ENCODE measurements at regions not wholly inside any gene's neighbourhood (a gene's known extent, or its start where the extent isn't known, plus 50 kb on each side); places are given as distances from the start of the nearest gene placed in this dataset.
"Not testable (repeated sequence)": the region's sequence is repeated elsewhere in the genome, so short reads cannot be mapped to it uniquely, and the experiment has no call there.

DNA sequence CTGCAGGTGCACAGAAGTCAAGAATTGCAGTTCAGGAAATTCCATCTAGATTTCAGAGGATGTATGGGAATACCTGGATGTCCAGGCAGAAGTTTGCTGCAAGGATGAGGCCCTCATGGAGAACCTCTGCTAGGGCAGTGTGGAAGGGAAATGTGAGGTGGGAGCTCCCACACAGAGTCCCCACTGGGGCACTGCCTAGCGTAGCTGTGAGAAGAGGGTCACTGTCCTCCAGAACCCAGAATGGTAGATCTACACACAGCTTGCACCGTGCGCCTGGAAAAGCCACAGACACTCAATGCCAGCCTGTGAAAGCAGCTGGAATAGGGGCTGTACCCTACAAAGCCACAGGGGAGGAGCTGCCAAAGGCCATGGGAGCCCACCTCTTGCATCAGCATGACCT is 681.4 kb downstream of the EPHA7 start:
- DNase-seq (ENCODE audit: low read depth in 2 of 3, low spot score in 1 of 3): no peak

DNA sequence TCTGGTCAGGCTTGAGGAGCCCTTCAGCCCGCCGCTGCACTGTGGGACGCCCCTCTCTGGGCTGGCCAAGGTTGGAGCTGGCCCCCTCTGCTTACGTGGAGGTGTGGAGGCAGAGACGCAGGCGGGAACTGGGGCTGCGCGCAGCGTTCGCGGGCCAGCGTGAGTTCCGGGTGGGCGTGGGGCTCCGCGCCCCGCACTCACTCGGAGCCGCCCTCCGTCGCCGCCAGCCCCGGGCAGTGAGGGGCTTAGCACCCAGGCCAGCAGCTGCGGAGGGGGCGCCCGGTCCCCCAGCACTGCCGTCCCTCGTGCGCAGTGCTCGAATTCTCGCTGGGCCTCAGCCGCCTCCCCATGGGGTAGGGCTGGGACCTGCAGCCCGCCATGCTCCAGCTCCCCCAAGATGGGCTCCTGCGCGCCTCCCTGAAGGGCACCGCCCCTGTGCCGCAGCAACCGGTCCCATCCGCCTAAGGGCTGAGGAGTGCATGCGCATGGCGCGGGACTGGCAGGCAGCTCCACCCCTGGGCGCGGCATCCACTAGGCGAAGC is 695.9 kb downstream of the EPHA7 start:
- DNase-seq (ENCODE audit: low read depth in 2 of 3, low spot score in 1 of 3): no peak

DNA sequence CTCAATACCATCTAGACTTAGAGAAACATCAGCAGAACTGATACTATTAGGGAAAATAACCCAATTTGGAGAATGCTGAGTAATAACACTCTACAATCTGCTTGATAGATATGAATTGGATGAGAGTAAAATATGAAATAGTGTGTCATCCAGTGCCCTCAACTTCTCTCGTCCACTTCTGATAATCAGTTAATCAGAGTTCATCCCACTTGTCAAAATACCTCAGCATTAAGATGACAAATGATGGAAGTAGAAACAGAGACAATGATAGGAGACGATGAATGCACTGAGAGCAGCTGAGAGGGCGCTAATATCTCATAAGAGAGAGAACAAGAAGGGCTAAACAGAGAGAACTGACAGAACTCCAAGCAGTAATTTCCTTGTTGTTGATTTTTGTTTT is 699.6 kb downstream of the EPHA7 start:
- DNase-seq (ENCODE audit: low read depth in 2 of 3, low spot score in 1 of 3): no peak

DNA sequence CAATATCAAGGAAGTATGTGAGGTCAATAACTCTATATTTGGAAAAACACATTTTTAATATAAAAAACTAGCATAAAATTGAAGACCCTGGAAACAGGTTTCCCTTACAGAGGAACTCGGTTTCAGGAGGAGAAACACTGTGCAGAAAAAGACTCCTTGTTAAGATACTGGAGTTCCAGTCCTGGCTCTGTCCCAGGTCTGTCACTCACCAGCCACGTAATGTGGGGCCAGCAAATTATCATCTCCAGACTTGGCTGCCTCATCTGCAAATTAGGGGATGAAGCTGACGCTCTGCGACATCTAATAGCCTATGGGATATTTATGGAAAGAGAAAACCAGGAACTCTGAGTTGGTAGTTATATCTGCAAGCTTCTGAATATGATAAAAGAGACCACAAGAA is 702.7 kb downstream of the EPHA7 start:
- no peak for DNase-seq (ENCODE audit: low read depth in 2 of 3, low spot score in 1 of 3)

DNA sequence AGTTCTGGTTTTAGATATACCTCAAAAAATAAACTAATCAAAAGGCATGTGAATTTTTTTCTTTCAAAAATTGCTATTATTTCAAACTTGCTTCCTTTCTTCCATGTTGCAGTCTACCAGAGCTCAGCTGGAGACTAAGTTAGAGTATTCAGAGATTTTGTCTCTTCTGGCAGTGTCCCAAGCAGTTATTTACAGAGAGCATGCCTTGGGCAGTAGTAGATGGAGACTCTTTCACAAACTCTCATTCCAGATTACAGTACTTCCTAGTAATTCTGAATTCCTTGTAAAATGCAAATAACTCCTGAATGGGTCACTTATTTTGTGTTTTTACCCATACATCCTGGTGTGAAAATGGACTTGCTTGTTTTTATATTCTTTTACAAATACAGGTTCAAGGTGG is 703.4 kb downstream of the EPHA7 start:
- no peak for DNase-seq (ENCODE audit: low read depth in 2 of 3, low spot score in 1 of 3)

DNA sequence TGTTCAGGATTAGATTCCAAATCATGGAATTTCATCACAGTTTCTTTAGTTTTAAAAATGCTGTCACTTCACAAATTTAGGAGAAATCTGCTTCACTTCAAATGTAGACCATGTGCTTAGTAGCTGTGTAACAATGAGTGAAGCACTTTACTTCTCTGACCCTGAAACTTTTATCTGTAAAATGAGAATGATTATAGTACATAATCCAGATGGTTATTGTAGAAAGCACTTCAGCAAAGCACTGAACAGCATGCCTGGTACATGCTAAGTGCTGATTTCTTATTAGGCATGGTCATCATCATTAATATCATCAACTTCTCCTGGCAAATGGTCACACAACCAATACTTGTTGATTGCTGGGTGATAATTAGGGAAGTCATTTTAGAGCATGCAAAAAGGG is 705.0 kb downstream of the EPHA7 start:
- no peak for DNase-seq (ENCODE audit: low read depth in 2 of 3, low spot score in 1 of 3)

DNA sequence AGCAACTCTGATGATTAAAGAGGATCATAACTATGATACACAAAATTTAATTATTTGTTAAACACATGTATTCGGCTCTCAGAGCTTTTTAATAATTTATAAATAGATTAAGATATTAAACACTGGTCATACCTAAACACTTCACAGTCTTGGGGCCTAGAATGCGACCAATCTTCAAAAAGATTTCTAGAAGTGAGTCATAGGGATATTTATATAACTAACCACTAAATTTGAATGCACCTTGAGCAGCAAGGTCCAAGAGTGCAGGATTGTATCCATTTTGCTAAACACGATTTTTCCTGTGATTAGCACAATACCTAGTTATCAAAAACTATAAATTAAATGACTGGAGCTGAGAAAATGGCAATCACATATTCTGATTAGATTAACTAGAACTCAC is 709.3 kb downstream of the EPHA7 start:
- DNase-seq (ENCODE audit: low read depth in 2 of 3, low spot score in 1 of 3): no peak

DNA sequence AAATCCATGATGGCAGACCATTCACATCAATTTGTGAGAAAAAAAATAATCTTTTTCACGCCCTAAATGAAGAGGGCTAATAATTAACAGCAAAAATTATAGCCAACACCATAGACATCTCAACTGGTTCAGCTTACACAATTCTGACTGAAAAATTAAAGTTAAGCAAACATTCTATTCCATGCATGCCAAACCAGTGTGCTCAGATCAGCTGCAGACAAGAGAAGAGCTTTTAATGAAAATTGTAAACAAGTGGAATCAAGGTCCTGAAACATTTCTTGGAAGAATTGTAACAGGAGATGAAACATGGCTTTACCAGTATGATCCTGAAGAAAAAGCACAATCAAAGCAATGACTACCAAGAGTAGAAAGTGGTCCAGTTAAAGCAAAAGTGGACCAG is 710.4 kb downstream of the EPHA7 start:
- DNase-seq (ENCODE audit: low read depth in 2 of 3, low spot score in 1 of 3): no peak

DNA sequence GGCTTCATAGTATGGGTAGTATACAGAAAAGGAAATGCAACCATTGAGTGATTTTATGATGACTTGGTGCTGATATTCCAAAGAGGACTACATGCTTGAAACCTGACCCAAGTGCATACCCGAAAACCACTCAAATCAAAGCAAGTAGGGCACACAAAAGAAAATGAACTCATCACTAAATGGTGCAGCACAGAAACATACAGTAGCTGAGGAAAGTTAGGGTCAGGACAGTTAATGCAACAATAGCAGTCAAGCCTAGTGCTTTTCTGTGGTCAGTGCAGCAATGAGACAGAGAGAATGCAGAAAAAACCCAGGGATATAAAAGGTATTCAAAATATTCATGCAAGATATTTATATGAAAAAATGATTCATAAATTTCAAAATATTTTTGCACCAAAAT is 711.1 kb downstream of the EPHA7 start:
- DNase-seq (ENCODE audit: low read depth in 2 of 3, low spot score in 1 of 3): no peak

DNA sequence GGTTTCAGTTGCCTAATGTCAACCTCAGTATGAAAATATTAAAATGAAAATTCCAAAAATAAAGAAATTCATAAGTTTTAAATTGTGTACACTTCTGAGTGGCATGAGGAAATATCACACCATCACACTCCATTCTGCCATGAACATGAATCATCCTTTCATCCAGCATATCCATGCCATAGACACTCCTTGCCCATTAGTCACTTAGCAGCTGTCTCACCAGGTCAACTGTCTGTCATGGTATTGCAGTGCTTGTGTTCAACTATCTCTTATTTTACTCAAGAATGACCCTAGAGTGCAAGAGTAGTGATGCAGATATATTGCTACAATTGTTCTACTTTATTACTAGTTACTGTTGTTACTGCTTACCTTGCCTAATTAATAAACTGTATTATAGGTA is 712.4 kb downstream of the EPHA7 start:
- DNase-seq (ENCODE audit: low read depth in 2 of 3, low spot score in 1 of 3): no peak

DNA sequence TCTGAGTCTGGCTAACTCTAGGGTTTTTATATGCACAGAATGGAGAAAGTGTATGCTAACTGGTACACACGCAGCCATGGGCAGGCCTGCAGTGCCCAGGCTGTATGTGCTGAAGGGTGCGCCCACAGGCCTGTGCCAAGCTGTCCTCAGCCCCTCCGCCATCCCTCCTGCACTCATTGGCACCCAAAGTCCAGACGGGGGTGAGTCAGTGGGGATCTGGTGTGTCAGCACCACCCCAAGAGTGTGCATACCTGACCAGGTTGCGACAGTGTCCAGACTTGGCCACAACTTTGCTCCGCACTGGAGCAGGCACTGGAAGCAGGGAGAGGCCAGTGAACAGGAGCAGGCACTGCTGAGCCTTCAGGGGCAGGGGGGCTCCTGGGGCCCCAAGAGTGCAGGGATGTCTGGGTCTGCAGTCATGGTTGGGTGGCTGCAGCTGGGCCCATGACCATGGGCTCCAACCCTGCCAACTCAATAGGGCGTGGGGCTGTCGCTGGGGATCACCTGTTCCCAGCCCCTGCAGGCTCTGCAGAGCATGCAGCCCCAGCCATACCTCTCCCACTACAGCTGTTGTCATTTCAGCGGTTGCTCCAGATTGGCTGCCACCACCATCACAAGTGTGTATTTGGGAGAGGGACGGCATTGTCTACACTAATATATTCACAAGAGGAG is 717.8 kb downstream of the EPHA7 start:
- no peak for DNase-seq (ENCODE audit: low read depth in 2 of 3, low spot score in 1 of 3)

DNA sequence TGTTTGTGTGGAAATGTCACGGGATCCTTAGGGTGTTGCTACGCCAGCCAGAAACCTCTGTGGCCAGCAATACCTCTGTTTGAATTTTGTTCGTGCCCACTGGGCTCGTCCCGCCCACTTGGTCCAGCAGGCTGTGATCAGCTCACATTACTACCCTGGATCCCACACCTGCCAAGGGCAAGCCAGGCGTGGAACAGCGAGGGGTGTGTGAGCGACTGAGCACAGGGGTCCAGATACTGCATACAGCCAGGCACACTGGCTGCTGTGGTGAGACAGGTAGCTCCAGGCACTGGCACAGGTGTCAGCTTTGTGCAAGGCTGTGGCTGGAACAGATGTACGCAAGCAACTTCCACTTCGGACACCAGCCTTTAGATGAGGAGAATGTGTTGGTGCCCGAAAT is 718.9 kb downstream of the EPHA7 start:
- DNase-seq (ENCODE audit: low read depth in 2 of 3, low spot score in 1 of 3): no peak

DNA sequence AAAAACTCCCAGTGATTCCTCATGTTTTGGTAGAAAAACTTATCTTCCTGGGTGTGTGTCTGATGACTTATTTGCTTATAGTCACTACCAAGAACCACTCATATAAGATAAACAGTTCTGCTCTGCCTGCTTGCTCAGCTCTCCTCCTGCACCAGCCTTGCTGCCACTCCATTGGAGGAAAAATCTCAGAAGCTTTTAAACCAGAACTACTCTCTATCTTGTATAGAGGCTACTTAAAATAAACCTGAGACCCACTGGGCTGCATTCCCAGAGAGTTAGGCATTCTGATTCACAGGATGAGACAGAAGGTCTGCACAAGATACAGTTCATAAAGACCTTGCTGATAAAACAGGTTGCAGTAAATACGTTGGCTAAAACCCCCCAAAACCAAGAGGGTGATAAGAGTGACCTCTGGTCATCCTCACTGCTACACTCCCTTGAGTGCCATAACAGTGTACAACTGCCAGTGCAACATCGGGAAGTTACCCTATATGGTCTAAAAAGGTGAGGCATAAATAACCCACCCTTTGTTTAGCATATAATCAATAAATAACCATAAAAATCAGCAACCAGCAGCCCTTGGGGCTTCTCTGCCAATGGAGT is 728.3 kb downstream of the EPHA7 start:
- no peak for DNase-seq (ENCODE audit: low read depth in 2 of 3, low spot score in 1 of 3)

DNA sequence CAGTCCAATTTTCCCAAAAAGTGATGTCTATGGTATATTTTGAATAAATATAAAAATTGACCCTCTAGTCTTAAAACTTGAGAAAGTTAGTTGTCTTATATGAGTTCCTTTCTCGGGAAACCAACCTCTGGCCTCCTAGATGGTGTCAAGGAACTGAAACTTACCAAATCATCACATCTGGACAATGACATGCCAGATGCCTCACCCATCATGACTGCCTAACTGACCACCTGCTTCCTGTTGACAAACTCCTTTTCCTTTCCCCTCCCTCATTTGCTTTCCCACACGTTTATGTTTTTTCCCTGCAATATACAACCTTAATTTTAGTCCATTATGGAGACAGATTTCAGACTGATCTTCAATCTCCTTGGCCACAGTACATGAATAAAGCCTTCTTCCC is 731.0 kb downstream of the EPHA7 start:
- DNase-seq (ENCODE audit: low read depth in 2 of 3, low spot score in 1 of 3): no peak

DNA sequence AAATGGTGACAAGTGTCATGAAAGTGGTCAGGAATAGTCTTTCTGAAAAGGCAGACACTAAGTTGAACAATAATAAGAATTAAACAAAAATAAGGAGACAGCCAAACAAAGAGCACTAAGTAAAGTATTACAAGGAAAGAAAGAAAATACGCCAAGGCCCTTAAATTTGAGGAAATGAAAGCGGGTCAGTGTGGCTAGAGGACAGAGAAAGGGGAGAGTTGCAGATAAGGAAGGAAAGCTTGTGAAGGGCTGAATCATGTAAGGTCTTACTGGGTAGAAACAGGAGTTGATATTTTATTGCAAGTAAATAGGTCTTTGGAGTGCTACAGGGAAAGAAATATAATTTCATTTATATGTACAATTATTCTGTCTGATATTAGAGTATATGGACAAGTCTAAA is 732.1 kb downstream of the EPHA7 start:
- no peak for DNase-seq (ENCODE audit: low read depth in 2 of 3, low spot score in 1 of 3)

DNA sequence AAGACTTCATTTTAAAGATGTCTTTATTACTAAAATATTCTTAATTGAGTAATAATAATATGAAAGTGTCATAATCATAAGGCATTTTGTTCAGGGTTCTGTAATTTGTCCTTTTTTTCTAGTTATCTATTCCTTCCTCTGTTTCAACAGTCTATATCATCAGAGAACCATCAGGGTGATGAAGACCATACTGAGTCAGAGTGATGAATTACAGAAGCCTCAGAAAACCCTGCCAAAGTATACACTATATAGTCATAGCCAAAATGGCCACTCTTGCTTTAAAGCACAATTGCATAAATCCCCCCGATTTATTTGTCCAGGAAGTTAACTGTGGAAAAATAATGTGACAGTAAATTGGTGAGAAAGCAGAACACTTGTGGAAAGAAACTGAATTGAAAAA is 735.0 kb downstream of the EPHA7 start:
- DNase-seq (ENCODE audit: low read depth in 2 of 3, low spot score in 1 of 3): no peak

DNA sequence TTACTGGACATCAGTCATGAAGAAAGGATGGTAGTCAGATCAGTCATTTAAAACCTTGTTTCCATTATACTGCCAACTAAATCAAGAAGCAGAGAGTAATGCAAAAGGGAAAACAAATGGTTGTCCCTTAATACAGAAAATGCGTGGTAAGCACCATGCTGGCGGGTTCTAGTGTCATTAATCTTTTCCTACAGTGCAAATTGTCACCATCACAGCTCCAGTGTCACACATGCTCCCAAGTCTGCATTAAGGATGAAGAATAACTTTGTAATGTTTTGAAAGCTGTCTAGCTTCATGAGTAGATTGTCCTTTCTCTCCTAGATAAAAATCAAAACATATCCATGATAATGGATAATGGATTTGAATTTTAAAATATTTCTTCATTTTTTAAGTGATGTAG is 735.6 kb downstream of the EPHA7 start:
- no peak for DNase-seq (ENCODE audit: low read depth in 2 of 3, low spot score in 1 of 3)

DNA sequence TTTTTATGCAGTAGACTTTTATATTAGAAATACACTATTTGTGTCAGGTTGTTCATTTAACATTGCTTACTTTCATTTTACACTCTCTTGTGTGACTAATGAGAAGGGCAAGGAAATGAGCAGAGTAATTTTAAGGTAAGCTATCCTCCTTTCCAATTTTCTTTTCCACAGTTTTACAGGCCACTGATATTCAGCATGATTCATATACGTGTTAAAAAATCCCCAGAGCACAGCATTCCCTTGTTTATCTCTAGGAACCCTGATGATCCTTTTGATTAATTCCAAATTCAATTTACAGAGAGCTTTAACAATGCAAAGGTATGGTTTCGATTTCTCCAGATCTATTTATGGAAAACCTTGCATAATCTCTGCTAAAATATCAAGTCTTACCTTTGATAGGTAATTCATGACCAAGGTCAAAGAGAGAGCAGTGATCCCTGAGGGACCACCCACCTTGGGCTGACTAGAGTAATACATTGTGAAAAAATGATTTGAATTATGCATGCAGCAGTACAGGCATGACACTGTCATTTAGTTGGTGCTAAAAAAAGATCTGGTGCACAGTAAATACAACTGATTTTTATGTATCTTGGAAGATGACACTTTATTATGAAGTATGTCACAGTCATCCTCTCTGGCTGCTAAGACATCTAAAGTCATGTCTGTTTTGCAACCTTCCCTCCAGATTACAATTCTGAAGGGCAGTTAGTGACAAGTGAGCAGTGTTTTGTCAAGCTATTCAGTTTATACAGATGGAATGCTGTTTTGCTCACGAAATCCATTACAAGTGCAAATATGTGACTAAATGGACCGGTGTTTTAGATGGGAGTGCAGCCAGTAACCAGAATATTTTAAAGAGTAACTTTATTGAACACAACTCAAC is 736.6 kb downstream of the EPHA7 start:
- DNase-seq (ENCODE audit: low read depth in 2 of 3, low spot score in 1 of 3): no peak

DNA sequence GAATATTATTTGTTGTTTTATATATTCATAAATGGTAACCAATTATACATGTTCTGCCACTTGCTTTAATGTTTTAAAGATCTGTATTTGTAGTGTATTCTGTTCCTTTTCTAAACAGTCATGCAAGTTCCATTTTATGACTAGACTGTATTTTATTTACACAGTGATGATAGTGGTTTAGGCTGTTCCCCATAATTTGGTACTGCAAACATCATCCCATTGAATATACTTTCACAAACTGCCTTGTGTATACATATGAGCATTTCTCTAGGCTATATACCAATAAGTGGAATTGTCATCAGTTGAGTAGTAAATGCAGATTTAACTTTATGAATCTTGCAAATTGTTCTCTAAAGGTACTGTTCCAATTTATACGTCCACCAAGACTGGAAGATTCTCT is 738.0 kb downstream of the EPHA7 start:
- no peak for DNase-seq (ENCODE audit: low read depth in 2 of 3, low spot score in 1 of 3)

DNA sequence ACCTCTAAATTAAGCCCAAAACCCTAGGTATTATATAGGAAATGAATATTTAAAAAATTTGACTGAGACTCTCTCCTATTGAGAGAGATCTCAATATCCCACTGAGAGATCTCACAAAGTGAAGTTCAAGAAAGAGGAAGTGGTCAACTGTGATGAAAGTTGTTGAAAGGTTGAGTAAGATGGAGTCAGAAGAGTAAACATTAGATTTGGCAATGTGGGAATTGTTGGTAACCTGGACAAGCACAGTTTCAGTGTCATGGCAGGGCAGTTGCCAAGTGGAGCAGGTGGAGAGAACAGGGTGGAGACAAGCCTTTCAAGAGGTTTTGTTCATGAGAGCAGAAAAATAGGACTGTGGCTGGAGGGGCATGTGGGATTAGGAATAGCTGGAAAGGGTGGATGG is 747.9 kb downstream of the EPHA7 start:
- not testable (repeated sequence) for DNase-seq (ENCODE audit: low read depth in 2 of 3, low spot score in 1 of 3)

DNA sequence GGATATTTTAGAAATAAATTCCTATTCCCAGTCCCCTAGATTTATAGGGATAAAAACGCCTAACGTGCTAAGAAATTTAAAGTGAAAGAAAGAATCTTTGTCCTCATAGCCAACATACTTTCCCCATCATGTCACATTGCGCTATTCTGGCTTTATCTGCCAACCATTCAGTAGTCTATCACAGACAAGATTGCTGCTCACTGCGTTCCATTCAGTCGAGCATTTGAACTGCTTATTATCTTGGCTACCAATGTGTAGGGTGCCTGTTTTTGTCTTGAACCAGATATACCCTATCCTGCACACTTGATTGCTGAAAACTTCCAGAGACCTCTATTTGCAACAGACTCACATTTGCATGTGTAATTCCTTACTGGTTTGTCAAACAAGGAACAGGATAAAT is 751.5 kb downstream of the EPHA7 start:
- no peak for DNase-seq (ENCODE audit: low read depth in 2 of 3, low spot score in 1 of 3)

Measured in stimulated activated CD4-positive, alpha-beta T cell treated with anti-CD3 and anti-CD28 coated beads, Interleukin-12 subunit alpha, Interleukin-12 subunit beta, amount 100 ng/mL, for 48 hours (primary cell).